ENCODE measurements at regions not wholly inside any gene's neighbourhood (a gene's known extent, or its start where the extent isn't known, plus 50 kb on each side); places are given as distances from the start of the nearest gene placed in this dataset.

DNA sequence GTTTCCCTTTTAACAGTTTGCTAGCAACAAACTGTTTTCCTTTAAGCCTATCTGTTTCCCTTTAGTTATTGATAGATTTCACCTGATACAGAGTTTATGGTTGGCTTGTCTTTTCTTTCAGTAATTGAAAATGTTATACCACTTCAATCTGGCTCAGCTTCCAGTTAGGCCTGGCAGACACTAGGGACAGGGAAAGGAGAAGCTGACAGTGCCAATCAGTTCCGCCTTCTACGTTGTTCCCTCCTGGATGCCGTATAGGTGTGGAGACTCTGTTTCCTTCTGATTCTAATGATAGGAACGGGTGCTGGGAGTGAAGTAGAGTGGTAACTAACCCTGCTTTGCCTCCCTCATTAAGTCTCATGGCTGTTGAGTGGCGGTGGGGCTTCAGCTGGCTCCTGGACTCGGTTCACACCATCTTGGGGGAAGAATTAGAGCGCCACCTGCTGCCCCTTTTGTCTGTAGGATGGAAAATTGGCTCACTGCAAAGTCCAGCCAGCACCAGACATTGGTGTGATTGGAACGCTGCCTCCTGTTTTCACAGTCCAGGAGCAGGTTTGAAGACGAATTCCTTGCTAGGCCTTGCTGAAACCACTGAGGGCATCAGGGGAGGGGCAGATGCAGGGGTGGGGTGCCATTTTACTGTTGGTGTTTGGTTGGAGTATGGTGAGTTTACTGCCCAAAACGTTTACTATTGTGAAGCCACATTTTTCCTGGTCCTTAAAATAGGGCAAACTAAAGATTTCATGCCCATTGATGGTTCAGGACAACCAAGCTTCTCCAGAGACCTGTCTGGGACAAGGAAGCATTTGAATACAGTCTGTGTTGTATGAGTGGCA lies 1729.5 kb downstream of the GRIK2 start:
- TF ChIP-seq, protein P1, sequence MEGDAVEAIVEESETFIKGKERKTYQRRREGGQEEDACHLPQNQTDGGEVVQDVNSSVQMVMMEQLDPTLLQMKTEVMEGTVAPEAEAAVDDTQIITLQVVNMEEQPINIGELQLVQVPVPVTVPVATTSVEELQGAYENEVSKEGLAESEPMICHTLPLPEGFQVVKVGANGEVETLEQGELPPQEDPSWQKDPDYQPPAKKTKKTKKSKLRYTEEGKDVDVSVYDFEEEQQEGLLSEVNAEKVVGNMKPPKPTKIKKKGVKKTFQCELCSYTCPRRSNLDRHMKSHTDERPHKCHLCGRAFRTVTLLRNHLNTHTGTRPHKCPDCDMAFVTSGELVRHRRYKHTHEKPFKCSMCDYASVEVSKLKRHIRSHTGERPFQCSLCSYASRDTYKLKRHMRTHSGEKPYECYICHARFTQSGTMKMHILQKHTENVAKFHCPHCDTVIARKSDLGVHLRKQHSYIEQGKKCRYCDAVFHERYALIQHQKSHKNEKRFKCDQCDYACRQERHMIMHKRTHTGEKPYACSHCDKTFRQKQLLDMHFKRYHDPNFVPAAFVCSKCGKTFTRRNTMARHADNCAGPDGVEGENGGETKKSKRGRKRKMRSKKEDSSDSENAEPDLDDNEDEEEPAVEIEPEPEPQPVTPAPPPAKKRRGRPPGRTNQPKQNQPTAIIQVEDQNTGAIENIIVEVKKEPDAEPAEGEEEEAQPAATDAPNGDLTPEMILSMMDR (IDR thresholded peaks at IDR 0.05; ENCODE audit: insufficient read depth, low read length, poor library complexity, severe bottlenecking): peak; percentile 31
- TF ChIP-seq EZH2phosphoT487 (conservative IDR thresholded peaks at IDR 0.05; ENCODE audit: low read length): no peak
